ENCODE measurements at regions not wholly inside any gene's neighbourhood (a gene's known extent, or its start where the extent isn't known, plus 50 kb on each side); places are given as distances from the start of the nearest gene placed in this dataset.
"Not testable (repeated sequence)": the region's sequence is repeated elsewhere in the genome, so short reads cannot be mapped to it uniquely, and the experiment has no call there.

GRCh38 chr3:40901298-40901697 is 298.0 kb upstream of the CTNNB1 start:
- DNase-seq (ENCODE audit: low spot score): no peak

DNA sequence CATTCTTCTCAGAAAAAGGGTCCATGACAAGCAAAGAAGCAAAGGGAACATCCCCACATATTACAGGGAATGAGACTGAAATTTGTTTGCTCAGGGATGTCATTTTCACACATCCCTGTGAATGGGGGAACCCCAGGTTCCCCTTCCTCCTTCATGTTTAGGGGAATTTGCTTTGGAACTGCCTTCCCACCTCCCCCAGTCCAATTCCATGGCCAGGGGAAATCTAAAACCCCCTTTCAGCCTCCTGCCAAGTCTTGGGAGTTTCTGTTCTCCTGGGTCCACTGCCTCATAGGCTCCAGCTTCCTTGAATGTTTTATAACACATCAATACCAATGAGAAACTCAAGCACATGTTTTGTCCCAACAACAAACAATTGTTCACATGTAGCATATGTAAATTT is 297.5 kb upstream of the CTNNB1 start:
- DNase-seq (ENCODE audit: low spot score): no peak

- DNase-seq (ENCODE audit: low spot score): not testable (repeated sequence)
These were observed 291.3 kb upstream of the CTNNB1 start for GRCh38 chr3:40907907-40908465.

DNA sequence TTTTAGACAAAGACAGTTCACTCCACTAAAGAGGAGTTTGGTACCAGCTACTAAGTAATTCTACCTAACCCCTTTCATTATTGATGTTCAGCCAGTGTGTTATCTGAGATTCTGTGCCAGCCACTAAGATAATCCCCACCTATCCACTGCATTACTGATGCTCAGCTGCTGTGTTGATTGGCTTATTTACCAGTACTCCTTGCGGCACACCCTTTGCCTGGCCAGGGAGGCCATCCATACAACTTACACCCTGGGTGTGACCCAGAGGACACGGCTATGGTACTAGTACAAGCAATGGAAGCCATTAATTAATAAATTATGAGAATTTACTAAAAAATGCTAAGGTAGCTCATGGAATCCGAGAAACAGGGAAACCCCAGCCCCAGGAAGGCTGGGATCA is 290.7 kb upstream of the CTNNB1 start:
- no peak for DNase-seq (ENCODE audit: low spot score)

DNA sequence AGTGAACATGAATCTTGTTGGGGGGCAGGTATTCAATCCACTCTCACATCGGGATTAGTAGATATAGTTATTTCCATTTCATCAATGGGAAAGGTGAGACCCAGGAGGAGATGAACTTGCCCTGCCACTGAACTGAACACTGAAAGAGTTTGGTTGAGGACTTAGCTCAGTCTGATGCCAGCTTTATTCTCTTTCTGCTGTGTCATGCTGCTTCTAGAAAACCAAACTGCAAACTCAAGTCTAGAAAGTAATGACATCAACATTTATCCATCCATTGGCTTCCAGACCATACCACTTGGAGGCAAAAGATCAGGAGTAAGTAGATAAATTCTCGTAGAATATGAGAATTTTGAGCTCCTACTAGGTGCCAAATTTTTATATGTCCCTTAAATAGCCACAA is 288.0 kb upstream of the CTNNB1 start:
- no peak for DNase-seq (ENCODE audit: low spot score)

DNA sequence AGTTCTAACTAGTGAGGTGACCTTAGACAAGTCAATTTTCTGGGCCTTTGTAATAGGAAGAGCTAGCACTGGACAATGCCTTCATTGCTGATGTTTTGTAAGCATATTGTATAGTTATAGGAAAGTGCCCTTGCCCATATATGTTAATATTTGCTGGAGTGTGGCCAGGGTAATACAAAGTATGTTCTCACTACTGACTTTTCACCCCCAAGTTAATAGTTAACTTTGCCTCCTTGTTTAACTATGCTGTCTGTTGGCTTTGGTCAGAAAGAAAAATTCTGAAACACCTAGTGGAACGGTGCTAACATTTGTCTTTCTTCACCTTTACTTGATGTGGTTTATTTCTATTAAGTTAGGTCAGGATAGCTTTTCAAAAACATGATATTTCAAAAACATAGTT is 287.4 kb upstream of the CTNNB1 start:
- DNase-seq (ENCODE audit: low spot score): no peak

- DNase-seq (ENCODE audit: low spot score): no peak
These were observed 286.8 kb upstream of the CTNNB1 start for GRCh38 chr3:40912461-40912860.

DNA sequence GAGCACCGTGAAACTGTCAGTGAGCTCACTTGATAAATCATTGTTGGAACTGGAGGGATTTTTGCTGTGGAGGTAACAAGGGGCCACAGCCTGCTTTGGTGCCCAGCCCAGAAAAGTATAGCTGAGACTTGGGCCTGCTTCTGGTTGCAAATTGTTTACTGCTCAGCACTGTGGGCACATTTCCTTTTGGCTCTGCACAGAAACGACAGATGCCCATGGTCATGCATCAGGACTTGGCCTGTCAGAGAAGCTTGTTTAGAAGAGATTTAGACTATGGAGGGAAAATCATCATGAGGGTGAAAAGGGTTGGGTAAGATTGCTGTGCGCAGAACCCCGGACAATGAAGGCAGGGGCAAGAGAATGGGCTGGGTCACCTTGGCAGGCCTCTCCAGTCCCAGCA is 286.1 kb upstream of the CTNNB1 start:
- no peak for DNase-seq (ENCODE audit: low spot score)

- DNase-seq (ENCODE audit: low spot score): no peak
These were observed 285.7 kb upstream of the CTNNB1 start for GRCh38 chr3:40913641-40914040.

GRCh38 chr3:40914475-40914874 is 284.8 kb upstream of the CTNNB1 start:
- no peak for DNase-seq (ENCODE audit: low spot score)

GRCh38 chr3:40915346-40915865 is 283.9 kb upstream of the CTNNB1 start:
- DNase-seq (ENCODE audit: low spot score): no peak

DNA sequence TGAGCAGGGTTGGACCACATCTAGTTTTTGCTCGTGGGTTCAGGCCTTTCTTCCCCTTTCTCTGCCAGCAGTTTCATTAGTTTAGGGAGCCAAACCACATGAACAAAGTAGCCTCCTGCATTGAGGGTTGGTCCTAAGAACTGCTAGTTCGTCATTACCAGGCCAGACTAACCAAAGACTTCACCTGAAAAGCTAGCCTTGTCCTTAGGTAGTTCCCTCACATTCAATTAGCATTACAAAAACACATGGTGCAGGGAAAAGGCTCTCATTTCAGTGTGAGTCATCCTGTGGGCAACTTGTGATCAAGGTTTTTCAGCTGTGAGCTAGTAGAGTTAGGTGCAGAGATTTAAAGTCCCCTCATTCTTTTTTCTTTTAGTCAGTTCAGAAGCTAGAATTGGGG is 279.3 kb upstream of the CTNNB1 start:
- DNase-seq (ENCODE audit: low spot score): no peak

DNA sequence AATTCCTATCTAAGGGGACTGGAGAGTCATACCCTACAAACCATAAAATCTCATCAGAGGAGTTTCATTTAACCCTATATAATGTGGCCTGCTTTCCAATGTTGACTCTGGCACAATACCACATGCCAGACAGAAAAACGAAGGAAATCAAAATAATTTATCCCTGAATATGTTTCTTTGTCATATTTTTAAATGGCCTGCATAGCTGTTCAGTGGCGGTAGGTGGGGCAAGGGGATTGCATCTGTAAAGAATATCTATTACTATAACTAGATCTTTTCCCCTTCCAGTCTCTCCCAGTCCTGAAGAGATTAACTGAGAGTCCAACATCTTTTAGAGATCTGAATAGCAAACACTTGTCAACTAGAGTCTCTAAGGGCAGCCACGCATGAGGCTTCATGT is 278.1 kb upstream of the CTNNB1 start:
- DNase-seq (ENCODE audit: low spot score): no peak

DNA sequence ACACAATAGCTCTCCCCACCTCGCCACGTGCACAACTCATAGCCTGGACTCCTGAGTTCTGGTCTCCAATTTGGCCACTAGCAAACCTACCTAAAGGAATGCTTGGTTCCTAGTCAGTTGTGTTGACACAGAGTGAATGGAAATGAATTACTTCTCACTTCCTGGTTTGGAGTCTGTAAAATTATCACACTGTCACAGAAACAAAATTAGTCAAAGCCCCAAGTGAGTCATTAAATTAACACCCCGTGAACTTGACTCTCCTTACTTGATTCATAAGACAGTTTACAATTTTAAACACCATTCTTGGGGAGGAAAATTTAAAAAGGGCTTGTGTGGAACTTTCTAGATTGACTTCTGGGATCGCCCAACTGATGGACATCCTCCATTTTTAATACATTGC is 276.2 kb upstream of the CTNNB1 start:
- DNase-seq (ENCODE audit: low spot score): no peak

DNA sequence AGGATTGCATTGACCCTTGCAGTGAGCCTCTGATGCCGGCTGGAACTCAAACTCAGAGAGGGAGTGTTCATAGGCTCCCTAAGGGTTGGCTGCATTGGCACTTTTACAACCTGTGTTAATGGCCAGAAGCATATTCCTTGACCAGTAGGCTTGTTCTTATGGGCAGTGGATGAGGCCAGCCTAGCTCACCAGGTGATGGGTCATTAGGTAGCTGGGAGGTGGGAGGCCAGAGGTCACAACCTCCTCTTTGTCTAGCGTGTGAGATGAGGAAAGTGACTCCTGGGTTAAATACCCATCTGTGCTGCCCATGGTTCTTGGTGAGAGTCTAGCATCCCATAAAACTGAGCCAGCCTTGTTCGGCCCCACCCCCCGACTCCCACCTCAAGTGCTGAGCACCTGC is 275.7 kb upstream of the CTNNB1 start:
- DNase-seq (ENCODE audit: low spot score): no peak

GRCh38 chr3:40924559-40925141 is 274.7 kb upstream of the CTNNB1 start:
- DNase-seq (ENCODE audit: low spot score): no peak

GRCh38 chr3:40925231-40925630 is 274.1 kb upstream of the CTNNB1 start:
- no peak for DNase-seq (ENCODE audit: low spot score)

GRCh38 chr3:40930131-40930538 is 269.2 kb upstream of the CTNNB1 start:
- no peak for DNase-seq (ENCODE audit: low spot score)

DNA sequence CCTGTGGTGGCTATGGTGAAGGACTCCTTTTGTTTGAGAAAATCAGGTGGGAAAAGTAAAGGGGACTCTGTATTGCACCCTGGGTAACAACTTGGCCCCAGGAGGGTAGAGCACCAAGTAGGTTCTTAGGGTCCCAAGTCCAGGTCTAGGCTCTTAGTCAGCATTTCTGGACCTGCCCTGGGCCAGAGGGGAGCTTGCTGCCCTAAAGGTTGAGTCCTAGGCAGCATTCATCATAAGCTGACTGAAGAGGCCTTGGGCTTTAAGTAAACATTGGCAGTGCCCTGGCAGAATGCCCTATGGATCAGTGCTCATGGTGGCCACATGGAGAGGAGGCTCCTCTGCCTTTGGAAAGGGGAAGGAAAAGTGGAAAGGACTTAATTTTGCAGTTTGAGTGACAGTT is 268.5 kb upstream of the CTNNB1 start:
- DNase-seq (ENCODE audit: low spot score): no peak

DNA sequence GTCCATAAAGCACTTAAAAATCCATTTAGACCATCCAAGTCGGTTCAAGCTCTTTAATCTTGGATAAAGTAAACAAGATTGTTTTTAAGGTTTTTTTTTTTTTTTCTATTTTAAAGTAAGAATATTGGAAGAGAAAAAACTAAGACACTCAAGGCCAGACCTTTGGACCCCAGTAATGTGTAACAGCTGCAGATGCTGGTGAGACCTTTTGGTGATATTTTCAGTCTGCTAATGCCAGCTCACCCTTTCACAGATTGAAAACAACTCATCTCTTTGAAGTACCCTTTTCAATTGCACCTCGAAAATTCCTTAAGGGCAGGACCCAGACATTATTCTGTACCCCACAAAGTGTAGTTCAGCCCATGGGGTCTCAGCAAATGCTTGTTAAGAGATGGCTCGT is 260.7 kb upstream of the CTNNB1 start:
- DNase-seq (ENCODE audit: low spot score): no peak

- DNase-seq (ENCODE audit: low spot score): no peak
These were observed 260.1 kb upstream of the CTNNB1 start for GRCh38 chr3:40939030-40939740.

- no peak for DNase-seq (ENCODE audit: low spot score)
These were observed 259.6 kb upstream of the CTNNB1 start for GRCh38 chr3:40939741-40940130.

GRCh38 chr3:40940651-40941050 is 258.7 kb upstream of the CTNNB1 start:
- no peak for DNase-seq (ENCODE audit: low spot score)

GRCh38 chr3:40947022-40947421 is 252.3 kb upstream of the CTNNB1 start:
- DNase-seq (ENCODE audit: low spot score): not testable (repeated sequence)
